ENCODE measurements at regions not wholly inside any gene's neighbourhood (a gene's known extent, or its start where the extent isn't known, plus 50 kb on each side); places are given as distances from the start of the nearest gene placed in this dataset.

GRCh38 chr3:106425026-106425425 is 556.2 kb upstream of the CBLB start:
- no peak for ATAC-seq (ENCODE audit: insufficient read depth, low read depth)
- H3K79me2 ChIP-seq (ENCODE audit: insufficient read depth, low read length), result no peaks in the 10 kb centered on the region
- no peak overlapping the region for H3K4me2 ChIP-seq (ENCODE audit: insufficient read depth, low read length)
- H3K4me1 ChIP-seq (ENCODE audit: insufficient read depth, low read length), result peaks cover 7% of the 10 kb centered on the region
- TF ChIP-seq EZH2 (IDR thresholded peaks at IDR 0.05; ENCODE audit: borderline replicate concordance, low read depth, low read length, severe bottlenecking) (no peak), CTCF (IDR thresholded peaks at IDR 0.05; ENCODE audit: borderline replicate concordance, extremely low read depth, low read length, poor library complexity, severe bottlenecking) (no peak)
- H3K9ac ChIP-seq (ENCODE audit: low read depth, low read length), result no peak overlapping the region
- H3K27me3 ChIP-seq (ENCODE audit: insufficient read depth, low read length, poor library complexity), result no peaks in the 10 kb centered on the region
- no peaks in the 10 kb centered on the region for H3K9me3 ChIP-seq (ENCODE audit: insufficient read depth, low read length, severe bottlenecking)
- H2AFZ ChIP-seq (ENCODE audit: low read depth, low read length), result peak overlapping the region; percentile 47; the same call in 1 of the 2 replicates
- no peaks in the 10 kb centered on the region for H4K20me1 ChIP-seq (ENCODE audit: insufficient read depth, low read length)
- no peaks in the 10 kb centered on the region for H3K36me3 ChIP-seq (ENCODE audit: insufficient read depth, low read length)
- DNase-seq, result no peak
- H3K4me3 ChIP-seq (ENCODE audit: low read depth in 1 of 2, low read length in 2 of 2), result no peak overlapping the region
- no peak overlapping the region for H3K27ac ChIP-seq (ENCODE audit: low read length)

- H3K9ac ChIP-seq (ENCODE audit: low read depth, low read length), result no peak overlapping the region
- no peaks in the 10 kb centered on the region for H3K79me2 ChIP-seq (ENCODE audit: insufficient read depth, low read length)
- no peak overlapping the region for H3K4me3 ChIP-seq (ENCODE audit: low read depth in 1 of 2, low read length in 2 of 2)
- H3K36me3 ChIP-seq (ENCODE audit: insufficient read depth, low read length), result no peaks in the 10 kb centered on the region
- H3K4me1 ChIP-seq (ENCODE audit: insufficient read depth, low read length), result peaks cover 7% of the 10 kb centered on the region
- ATAC-seq (ENCODE audit: insufficient read depth, low read depth) (no peak), DNase-seq (no peak)
- H2AFZ ChIP-seq (ENCODE audit: low read depth, low read length), result no peak overlapping the region
- H3K27me3 ChIP-seq (ENCODE audit: insufficient read depth, low read length, poor library complexity), result no peaks in the 10 kb centered on the region
- no peak overlapping the region for H3K4me2 ChIP-seq (ENCODE audit: insufficient read depth, low read length)
- H3K27ac ChIP-seq (ENCODE audit: low read length), result no peak overlapping the region
- TF ChIP-seq EZH2 (IDR thresholded peaks at IDR 0.05; ENCODE audit: borderline replicate concordance, low read depth, low read length, severe bottlenecking) (no peak), CTCF (IDR thresholded peaks at IDR 0.05; ENCODE audit: borderline replicate concordance, extremely low read depth, low read length, poor library complexity, severe bottlenecking) (no peak)
- no peaks in the 10 kb centered on the region for H4K20me1 ChIP-seq (ENCODE audit: insufficient read depth, low read length)
- no peaks in the 10 kb centered on the region for H3K9me3 ChIP-seq (ENCODE audit: insufficient read depth, low read length, severe bottlenecking)
These were observed 557.1 kb upstream of the CBLB start for GRCh38 chr3:106425916-106426315.

GRCh38 chr3:106428565-106428994 is 559.8 kb upstream of the CBLB start:
- Histone ChIP-seq H3K4me3 (ENCODE audit: low read depth in 1 of 2, low read length in 2 of 2) (no peak overlapping the region), H3K9ac (ENCODE audit: low read depth, low read length) (no peak overlapping the region), H3K4me1 (ENCODE audit: insufficient read depth, low read length) (peaks cover 7% of the 10 kb centered on the region), H3K36me3 (ENCODE audit: insufficient read depth, low read length) (no peaks in the 10 kb centered on the region), H3K4me2 (ENCODE audit: insufficient read depth, low read length) (no peak overlapping the region), H3K9me3 (ENCODE audit: insufficient read depth, low read length, severe bottlenecking) (no peaks in the 10 kb centered on the region), H3K79me2 (ENCODE audit: insufficient read depth, low read length) (no peaks in the 10 kb centered on the region), H3K27me3 (ENCODE audit: insufficient read depth, low read length, poor library complexity) (no peaks in the 10 kb centered on the region), H3K27ac (ENCODE audit: low read length) (no peak overlapping the region), H2AFZ (ENCODE audit: low read depth, low read length) (no peak overlapping the region), H4K20me1 (ENCODE audit: insufficient read depth, low read length) (no peaks in the 10 kb centered on the region)
- TF ChIP-seq CTCF (IDR thresholded peaks at IDR 0.05; ENCODE audit: borderline replicate concordance, extremely low read depth, low read length, poor library complexity, severe bottlenecking) (no peak), EZH2 (IDR thresholded peaks at IDR 0.05; ENCODE audit: borderline replicate concordance, low read depth, low read length, severe bottlenecking) (no peak)
- ATAC-seq (ENCODE audit: insufficient read depth, low read depth) (no peak), DNase-seq (no peak)

GRCh38 chr3:106431721-106432120 is 562.9 kb upstream of the CBLB start:
- no peaks in the 10 kb centered on the region for H3K36me3 ChIP-seq (ENCODE audit: insufficient read depth, low read length)
- no peaks in the 10 kb centered on the region for H4K20me1 ChIP-seq (ENCODE audit: insufficient read depth, low read length)
- no peak overlapping the region for H2AFZ ChIP-seq (ENCODE audit: low read depth, low read length)
- no peaks in the 10 kb centered on the region for H3K79me2 ChIP-seq (ENCODE audit: insufficient read depth, low read length)
- H3K9ac ChIP-seq (ENCODE audit: low read depth, low read length), result no peak overlapping the region
- H3K4me3 ChIP-seq (ENCODE audit: low read depth in 1 of 2, low read length in 2 of 2), result no peak overlapping the region
- no peaks in the 10 kb centered on the region for H3K27me3 ChIP-seq (ENCODE audit: insufficient read depth, low read length, poor library complexity)
- DNase-seq (no peak), ATAC-seq (ENCODE audit: insufficient read depth, low read depth) (no peak)
- TF ChIP-seq CTCF (IDR thresholded peaks at IDR 0.05; ENCODE audit: borderline replicate concordance, extremely low read depth, low read length, poor library complexity, severe bottlenecking) (no peak), EZH2 (IDR thresholded peaks at IDR 0.05; ENCODE audit: borderline replicate concordance, low read depth, low read length, severe bottlenecking) (no peak)
- H3K9me3 ChIP-seq (ENCODE audit: insufficient read depth, low read length, severe bottlenecking), result no peaks in the 10 kb centered on the region
- no peak overlapping the region for H3K4me2 ChIP-seq (ENCODE audit: insufficient read depth, low read length)
- H3K27ac ChIP-seq (ENCODE audit: low read length), result no peak overlapping the region
- peaks cover 6% of the 10 kb centered on the region for H3K4me1 ChIP-seq (ENCODE audit: insufficient read depth, low read length)
